BE2C (cell line): ENCODE measurements at regions not wholly inside any gene's neighbourhood (a gene's known extent, or its start where the extent isn't known, plus 50 kb on each side); places are given as distances from the start of the nearest gene placed in this dataset.

Experiments used
- DNase-seq: peaks from one replicate; pipeline ENCODE4 v3.0.0-alpha.2; 2020
- H3K27me3 ChIP-seq: fragments of 250-450 bp; sonication (Bioruptor Pico); 2 replicates; pipeline ENCODE4 v1.5.1; 2020; ENCODE audit warnings: mild to moderate bottlenecking
- H3K36me3 ChIP-seq: fragments of 250-450 bp; sonication (Bioruptor Pico); 2 replicates; pipeline ENCODE4 v1.5.1; 2020; ENCODE audit warnings: mild to moderate bottlenecking
- H3K4me1 ChIP-seq: fragments of 250-450 bp; sonication (Bioruptor Pico); 2 replicates; pipeline ENCODE4 v1.5.1; 2020
- H3K4me3 ChIP-seq: 2 replicates; pipeline ENCODE4 v1.5.1; 2011; ENCODE audit warnings: low read depth, low read length
- H3K9me3 ChIP-seq: fragments of 250-450 bp; sonication (Bioruptor Pico); 2 replicates; pipeline ENCODE4 v1.5.1; 2020
- CTCF ChIP-seq: IDR thresholded peaks from 2 replicates; pipeline ENCODE4 v1.5.1; 2012; ENCODE audit warnings: mild to moderate bottlenecking, low read depth, low read length

GRCh38 chr13:33450956-33451709, 165.6 kb upstream of the STARD13 start:
- TF ChIP-seq CTCF: no peak
- H3K4me3 ChIP-seq: no peak overlapping the region
- no peak for DNase-seq

GRCh38 chr13:33452873-33453517, 167.4 kb upstream of the STARD13 start:
- no peak for TF ChIP-seq CTCF
- no peaks in the 10 kb centered on the region for H3K36me3 ChIP-seq
- H3K27me3 ChIP-seq: no peaks in the 10 kb centered on the region
- H3K9me3 ChIP-seq: no peaks in the 10 kb centered on the region
- H3K4me1 ChIP-seq: no peaks in the 10 kb centered on the region
- no peak for DNase-seq
- H3K4me3 ChIP-seq: no peak overlapping the region

More at GRCh38 chr13:33450956-33451709, 165.6 kb upstream of the STARD13 start:
- no peaks in the 10 kb centered on the region for H3K36me3 ChIP-seq
- no peaks in the 10 kb centered on the region for H3K9me3 ChIP-seq
- H3K27me3 ChIP-seq: no peaks in the 10 kb centered on the region
- H3K4me1 ChIP-seq: no peaks in the 10 kb centered on the region

GRCh38 chr13:33453936-33454335, 168.4 kb upstream of the STARD13 start:
- H3K36me3 ChIP-seq: no peaks in the 10 kb centered on the region
- no peak overlapping the region for H3K4me3 ChIP-seq
- no peaks in the 10 kb centered on the region for H3K4me1 ChIP-seq
- TF ChIP-seq CTCF: no peak
- no peak for DNase-seq
- no peaks in the 10 kb centered on the region for H3K27me3 ChIP-seq
- H3K9me3 ChIP-seq: no peaks in the 10 kb centered on the region

GRCh38 chr13:33454844-33455705, 169.5 kb upstream of the STARD13 start:
- H3K4me3 ChIP-seq: no peak overlapping the region

GRCh38 chr13:33459702-33460101, 174.1 kb upstream of the STARD13 start:
- no peak for DNase-seq
- H3K36me3 ChIP-seq: no peaks in the 10 kb centered on the region
- no peaks in the 10 kb centered on the region for H3K4me1 ChIP-seq
- TF ChIP-seq CTCF: no peak
- no peak overlapping the region for H3K4me3 ChIP-seq
- no peaks in the 10 kb centered on the region; the same call in 1 of the 2 replicates for H3K9me3 ChIP-seq
- no peaks in the 10 kb centered on the region for H3K27me3 ChIP-seq

More at GRCh38 chr13:33454844-33455705, 169.5 kb upstream of the STARD13 start:
- Histone ChIP-seq H3K4me1 (no peaks in the 10 kb centered on the region), H3K27me3 (no peaks in the 10 kb centered on the region), H3K36me3 (no peaks in the 10 kb centered on the region), H3K9me3 (no peaks in the 10 kb centered on the region)
- no peak for DNase-seq
- no peak for TF ChIP-seq CTCF
